Ishikawa (cell line): ENCODE measurements at regions not wholly inside any gene's neighbourhood (a gene's known extent, or its start where the extent isn't known, plus 50 kb on each side); places are given as distances from the start of the nearest gene placed in this dataset.

Experiments
- CEBPB ChIP-seq: IDR thresholded peaks from 2 replicates; pipeline ENCODE4 v1.6.1; 2012
- CREB1 ChIP-seq: IDR thresholded peaks from 2 replicates; pipeline ENCODE4 v1.6.1; 2012; ENCODE audit warnings: low read depth
- EGR1 ChIP-seq: IDR thresholded peaks from 2 replicates; pipeline ENCODE4 v1.6.1; 2012
- EP300 ChIP-seq: IDR thresholded peaks from 2 replicates; pipeline ENCODE4 v1.6.1; 2012; ENCODE audit warnings: borderline replicate concordance
- FOXM1 ChIP-seq: IDR thresholded peaks from 2 replicates; pipeline ENCODE4 v1.6.1; 2012; ENCODE audit warnings: low read depth, borderline replicate concordance
- MAX ChIP-seq: IDR thresholded peaks from 2 replicates; pipeline ENCODE4 v1.6.1; 2012
- NFIC ChIP-seq: IDR thresholded peaks from 2 replicates; pipeline ENCODE4 v1.6.1; 2012
- RAD21 ChIP-seq: IDR thresholded peaks from 2 replicates; pipeline ENCODE4 v1.6.1; 2012; ENCODE audit warnings: low read depth
- REST ChIP-seq: IDR thresholded peaks from 2 replicates; pipeline ENCODE4 v1.6.1; 2012; ENCODE audit warnings: low read depth, mild to moderate bottlenecking
- TAF1 ChIP-seq: IDR thresholded peaks from 2 replicates; pipeline ENCODE4 v1.6.1; 2012; ENCODE audit warnings: low read depth, mild to moderate bottlenecking
- TCF12 ChIP-seq: IDR thresholded peaks from 2 replicates; pipeline ENCODE4 v1.6.1; 2012; ENCODE audit warnings: low read depth
- TEAD4 ChIP-seq: IDR thresholded peaks from 2 replicates; pipeline ENCODE4 v1.6.1; 2012
- USF1 ChIP-seq: IDR thresholded peaks from 2 replicates; pipeline ENCODE4 v1.6.1; 2012
- YY1 ChIP-seq: IDR thresholded peaks from 2 replicates; pipeline ENCODE4 v1.6.1; 2012; ENCODE audit warnings: low read depth
- ZBTB7A ChIP-seq: IDR thresholded peaks from 2 replicates; pipeline ENCODE4 v1.6.1; 2012; ENCODE audit warnings: low read depth

GRCh38 chr7:22939842-22940241 is 74.1 kb downstream of the HYCC1 start:
- TF ChIP-seq REST = no peak
- no peak for TF ChIP-seq MAX
- TF ChIP-seq FOXM1 = no peak
- TF ChIP-seq NFIC = no peak
- TF ChIP-seq TEAD4 = no peak
- no peak for TF ChIP-seq RAD21
- TF ChIP-seq USF1 = no peak
- no peak for TF ChIP-seq ZBTB7A
- TF ChIP-seq CREB1 = no peak
- TF ChIP-seq CEBPB = no peak
- TF ChIP-seq TAF1 = no peak
- TF ChIP-seq EP300 = no peak
- TF ChIP-seq TCF12 = no peak
- TF ChIP-seq EGR1 = no peak
- no peak for TF ChIP-seq YY1

- no peak for TF ChIP-seq TEAD4
- TF ChIP-seq EGR1 = no peak
- TF ChIP-seq CREB1 = no peak
Measured at GRCh38 chr7:22937946-22938345, 76.0 kb downstream of the HYCC1 start.

GRCh38 chr7:22936246-22936645 is 77.7 kb downstream of the HYCC1 start:
- TF ChIP-seq TAF1 (no peak), YY1 (no peak), CEBPB (no peak), USF1 (no peak), RAD21 (no peak), TCF12 (no peak), REST (no peak), EGR1 (no peak)

GRCh38 chr7:22935269-22935668 is 78.7 kb downstream of the HYCC1 start:
- TF ChIP-seq REST (no peak), TCF12 (no peak)

GRCh38 chr7:22934473-22935065 is 79.4 kb downstream of the HYCC1 start:
- TF ChIP-seq TEAD4 = no peak
- TF ChIP-seq MAX = no peak
- no peak for TF ChIP-seq ZBTB7A
- TF ChIP-seq EGR1 = no peak
- no peak for TF ChIP-seq NFIC
